Superior temporal gyrus (tissue), 1 donor: ENCODE measurements at regions not wholly inside any gene's neighbourhood (a gene's known extent, or its start where the extent isn't known, plus 50 kb on each side); places are given as distances from the start of the nearest gene placed in this dataset.
"Not testable (repeated sequence)": the region's sequence is repeated elsewhere in the genome, so short reads cannot be mapped to it uniquely, and the experiment has no call there.

Source experiments
- DNase-seq: peaks from one replicate; pipeline ENCODE4 v3.0.0-alpha.2; 2016; ENCODE audit errors: extremely low spot score

GRCh38 chr17:36695710-36696109 is 94.3 kb downstream of the MRM1 start:
- not testable (repeated sequence) for DNase-seq

GRCh38 chr17:36696805-36697204 is 95.4 kb downstream of the MRM1 start:
- DNase-seq, result no peak

GRCh38 chr17:36697903-36698530 is 96.6 kb downstream of the MRM1 start:
- DNase-seq, result no peak

- DNase-seq, result no peak
Observed at GRCh38 chr17:36701429-36702099, 100.2 kb downstream of the MRM1 start.

GRCh38 chr17:36702636-36703035 is 101.3 kb downstream of the MRM1 start:
- DNase-seq, result no peak

GRCh38 chr17:36703860-36704266 is 102.5 kb downstream of the MRM1 start:
- DNase-seq, result no peak

- no peak for DNase-seq
Observed at GRCh38 chr17:36705283-36705795, 104.0 kb downstream of the MRM1 start.

GRCh38 chr17:36705874-36706731 is 104.7 kb downstream of the MRM1 start:
- DNase-seq, result no peak

- no peak for DNase-seq
Observed at GRCh38 chr17:36707904-36708303, 106.5 kb downstream of the MRM1 start.

GRCh38 chr17:36714789-36715188 is 113.4 kb downstream of the MRM1 start:
- no peak for DNase-seq

GRCh38 chr17:36715951-36716350 is 114.6 kb downstream of the MRM1 start:
- no peak for DNase-seq

- DNase-seq, result no peak
Observed at GRCh38 chr17:36717088-36717487, 115.7 kb downstream of the MRM1 start.

GRCh38 chr17:36720131-36720530 is 118.7 kb downstream of the MRM1 start:
- DNase-seq, result no peak

GRCh38 chr17:36721560-36722120 is 120.3 kb downstream of the MRM1 start:
- DNase-seq, result peak; percentile 27

GRCh38 chr17:36722121-36722902 is 120.9 kb downstream of the MRM1 start:
- DNase-seq, result no peak

- no peak for DNase-seq
Observed at GRCh38 chr17:36722903-36723263, 121.5 kb downstream of the MRM1 start.

GRCh38 chr17:36723459-36724025 is 122.2 kb downstream of the MRM1 start:
- no peak for DNase-seq

GRCh38 chr17:36726199-36726598 is 124.8 kb downstream of the MRM1 start:
- no peak for DNase-seq

- DNase-seq, result no peak
Observed at GRCh38 chr17:36727052-36727451, 125.7 kb downstream of the MRM1 start.

GRCh38 chr17:36727577-36727976 is 126.2 kb downstream of the MRM1 start:
- no peak for DNase-seq
